ENCODE measurements at regions not wholly inside any gene's neighbourhood (a gene's known extent, or its start where the extent isn't known, plus 50 kb on each side); places are given as distances from the start of the nearest gene placed in this dataset.

DNA sequence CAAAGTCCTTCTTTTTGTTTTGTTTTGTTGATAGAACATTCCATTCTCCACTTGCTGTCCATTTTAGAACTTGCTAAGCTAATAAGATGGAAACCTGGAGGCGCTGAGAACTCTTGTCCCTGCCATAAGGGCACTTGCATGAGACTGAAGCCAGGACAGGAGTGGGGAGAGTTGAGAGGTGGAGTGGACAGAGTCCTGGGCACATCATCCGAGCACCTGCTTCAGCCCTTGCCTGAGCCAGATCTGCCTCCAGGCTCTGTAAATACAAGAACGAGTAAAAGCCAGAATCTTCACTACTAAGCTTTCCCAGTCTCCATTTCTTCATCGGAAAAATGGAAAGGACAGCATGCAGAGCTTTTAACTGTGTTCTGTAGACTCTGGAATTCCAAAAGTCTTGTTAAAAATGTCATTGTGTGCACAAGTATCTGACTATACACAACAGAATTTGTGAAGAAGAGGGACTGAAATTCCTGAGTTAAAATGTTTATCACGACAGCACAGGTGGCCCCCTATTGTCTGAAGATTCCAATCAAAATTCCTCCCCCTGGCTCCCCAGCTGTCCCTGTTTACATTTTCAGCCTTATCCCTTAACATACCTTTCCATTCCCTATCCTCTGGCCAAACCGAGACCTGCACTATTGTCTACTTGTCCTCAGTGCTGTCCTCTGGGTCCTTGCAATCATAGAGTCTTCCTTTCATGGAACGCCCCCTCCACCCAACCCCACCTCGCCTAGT, 498.2 kb upstream of the TNP1 start:
- WGBS (ENCODE audit: extremely low coverage, insufficient coverage, insufficient read length): no CpG with 5 or more reads among the region's 8 CpGs
- Histone ChIP-seq H3K18ac (ENCODE audit: low read length) (no peak overlapping the region), H3K4me3 (ENCODE audit: low read depth, low read length) (no peak overlapping the region), H3K9me3 (ENCODE audit: insufficient read depth, low read depth, low read length) (no peaks in the 10 kb centered on the region), H2AK5ac (ENCODE audit: low read length) (no peak overlapping the region), H2BK120ac (ENCODE audit: insufficient read depth, low read length, poor library complexity) (peak overlapping the region; percentile 49), H3K4me2 (ENCODE audit: low read length) (no peak overlapping the region), H3K79me1 (ENCODE audit: low read length) (peaks cover 20% of the 10 kb centered on the region), H4K12ac (ENCODE audit: low read depth, low read length) (no peak overlapping the region), H2BK12ac (ENCODE audit: low read length) (no peak overlapping the region), H3K27me3 (ENCODE audit: insufficient read depth, low read length) (no peaks in the 10 kb centered on the region), H2AFZ (ENCODE audit: insufficient read depth, low read length, poor library complexity) (no peak overlapping the region), H2BK5ac (ENCODE audit: low read depth, low read length, poor library complexity) (peak overlapping the region; percentile 28), H3K4ac (ENCODE audit: low read depth, low read length) (no peak overlapping the region), H4K8ac (ENCODE audit: low read depth, low read length) (peak overlapping the region; percentile 56), H3K9ac (ENCODE audit: low read length) (no peak overlapping the region), H3K27ac (ENCODE audit: low read depth, low read length) (peak overlapping the region; percentile 67), H3K14ac (ENCODE audit: low read length) (no peak overlapping the region), H3K79me2 (ENCODE audit: control insufficient read depth, insufficient read depth, low read length, poor library complexity) (peaks cover 2% of the 10 kb centered on the region), H4K91ac (ENCODE audit: low read depth, low read length) (peak overlapping the region; percentile 95), H3K23ac (ENCODE audit: low read length) (no peak overlapping the region), H3K4me1 (ENCODE audit: control insufficient read depth in 1 of 2, insufficient read depth in 2 of 2, low read length in 2 of 2) (peaks cover 13 to 27% of the 10 kb centered on the region in 2 experiments), H3K36me3 (ENCODE audit: control insufficient read depth in 1 of 2, insufficient read depth in 2 of 2, low read length in 2 of 2) (no peaks in the 10 kb centered on the region)
- DNase-seq: peak; percentile 70 to 93

DNA sequence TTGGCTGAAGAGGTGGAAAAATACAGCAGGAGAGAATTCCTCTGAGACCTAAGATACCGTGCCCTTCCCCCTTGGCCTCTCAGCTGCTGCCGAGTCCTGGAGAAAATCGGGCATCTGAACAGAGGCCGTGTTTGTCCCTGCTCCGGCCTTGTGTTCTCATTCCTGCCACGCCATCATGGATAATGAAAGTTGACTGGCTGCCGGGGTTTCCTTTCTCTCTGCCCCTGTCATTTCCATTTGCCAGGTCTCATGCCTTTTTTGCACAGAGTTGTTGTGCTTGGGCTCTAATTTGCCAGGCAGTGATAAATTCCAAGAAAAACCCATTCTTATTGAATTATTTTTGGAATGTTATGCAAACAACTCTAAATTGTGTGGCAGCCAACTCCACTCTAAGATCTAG, 496.9 kb upstream of the TNP1 start:
- H4K91ac ChIP-seq (ENCODE audit: low read depth, low read length): peak overlapping the region; percentile 90
- peak overlapping the region; percentile 72 for H2AK5ac ChIP-seq (ENCODE audit: low read length)
- H2BK12ac ChIP-seq (ENCODE audit: low read length): peak overlapping the region; percentile 85
- WGBS (ENCODE audit: extremely low coverage, insufficient coverage, insufficient read length): no CpG with 5 or more reads among the region's 7 CpGs
- peak overlapping the region; percentile 17 for H3K4ac ChIP-seq (ENCODE audit: low read depth, low read length)
- H3K79me2 ChIP-seq (ENCODE audit: control insufficient read depth, insufficient read depth, low read length, poor library complexity): peaks cover 2% of the 10 kb centered on the region
- H2AFZ ChIP-seq (ENCODE audit: insufficient read depth, low read length, poor library complexity): no peak overlapping the region
- H2BK5ac ChIP-seq (ENCODE audit: low read depth, low read length, poor library complexity): peak overlapping the region; percentile 63
- no peak overlapping the region for H3K4me2 ChIP-seq (ENCODE audit: low read length)
- no peak for DNase-seq
- H3K27ac ChIP-seq (ENCODE audit: low read depth, low read length): no peak overlapping the region
- no peak overlapping the region for H3K9ac ChIP-seq (ENCODE audit: low read length)
- H3K4me3 ChIP-seq (ENCODE audit: low read depth, low read length): no peak overlapping the region
- H4K8ac ChIP-seq (ENCODE audit: low read depth, low read length): peak overlapping the region; percentile 51
- no peak overlapping the region for H3K23ac ChIP-seq (ENCODE audit: low read length)
- H3K9me3 ChIP-seq (ENCODE audit: insufficient read depth, low read depth, low read length): no peaks in the 10 kb centered on the region
- H2BK120ac ChIP-seq (ENCODE audit: insufficient read depth, low read length, poor library complexity): peak overlapping the region; percentile 86
- H3K18ac ChIP-seq (ENCODE audit: low read length): no peak overlapping the region
- H3K79me1 ChIP-seq (ENCODE audit: low read length): peaks cover 15% of the 10 kb centered on the region
- peaks cover 13 to 23% of the 10 kb centered on the region in 2 experiments for H3K4me1 ChIP-seq (ENCODE audit: control insufficient read depth in 1 of 2, insufficient read depth in 2 of 2, low read length in 2 of 2)
- no peak overlapping the region for H4K12ac ChIP-seq (ENCODE audit: low read depth, low read length)
- no peak overlapping the region for H3K14ac ChIP-seq (ENCODE audit: low read length)
- H3K27me3 ChIP-seq (ENCODE audit: insufficient read depth, low read length): no peaks in the 10 kb centered on the region
- no peaks in the 10 kb centered on the region for H3K36me3 ChIP-seq (ENCODE audit: control insufficient read depth in 1 of 2, insufficient read depth in 2 of 2, low read length in 2 of 2)

DNA sequence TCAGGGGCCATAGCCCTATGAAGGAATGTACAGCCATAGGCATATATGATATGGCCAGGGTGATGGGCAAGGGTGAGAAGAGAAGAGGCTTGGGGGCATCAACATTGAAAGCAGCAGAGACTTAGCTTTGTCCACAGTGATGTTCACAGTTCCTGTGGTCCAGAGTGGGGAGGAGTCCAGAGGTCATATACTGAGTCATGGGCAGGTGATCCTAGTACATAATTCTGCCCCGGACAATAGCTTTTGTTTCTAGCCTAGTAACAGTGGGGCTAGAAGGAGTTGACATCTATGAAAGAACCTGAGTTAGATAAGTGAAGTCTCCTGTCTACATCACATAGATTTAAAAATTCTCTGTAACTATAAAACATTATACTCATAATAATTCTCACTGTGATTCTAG, 496.3 kb upstream of the TNP1 start:
- Histone ChIP-seq H3K27me3 (ENCODE audit: insufficient read depth, low read length) (no peaks in the 10 kb centered on the region), H3K4me3 (ENCODE audit: low read depth, low read length) (no peak overlapping the region), H2AFZ (ENCODE audit: insufficient read depth, low read length, poor library complexity) (no peak overlapping the region), H3K36me3 (ENCODE audit: control insufficient read depth in 1 of 2, insufficient read depth in 2 of 2, low read length in 2 of 2) (no peaks in the 10 kb centered on the region), H3K79me1 (ENCODE audit: low read length) (peaks cover 15% of the 10 kb centered on the region), H3K4me2 (ENCODE audit: low read length) (no peak overlapping the region), H3K18ac (ENCODE audit: low read length) (no peak overlapping the region), H4K12ac (ENCODE audit: low read depth, low read length) (no peak overlapping the region), H3K9ac (ENCODE audit: low read length) (no peak overlapping the region), H2BK120ac (ENCODE audit: insufficient read depth, low read length, poor library complexity) (peak overlapping the region; percentile 49), H3K14ac (ENCODE audit: low read length) (no peak overlapping the region), H4K8ac (ENCODE audit: low read depth, low read length) (no peak overlapping the region), H3K27ac (ENCODE audit: low read depth, low read length) (no peak overlapping the region), H3K4me1 (ENCODE audit: control insufficient read depth in 1 of 2, insufficient read depth in 2 of 2, low read length in 2 of 2) (peaks cover 13 to 22% of the 10 kb centered on the region in 2 experiments), H3K79me2 (ENCODE audit: control insufficient read depth, insufficient read depth, low read length, poor library complexity) (peaks cover 2% of the 10 kb centered on the region), H3K9me3 (ENCODE audit: insufficient read depth, low read depth, low read length) (no peaks in the 10 kb centered on the region), H2AK5ac (ENCODE audit: low read length) (peak overlapping the region; percentile 22), H2BK12ac (ENCODE audit: low read length) (peak overlapping the region; percentile 46), H4K91ac (ENCODE audit: low read depth, low read length) (peak overlapping the region; percentile 45), H3K4ac (ENCODE audit: low read depth, low read length) (no peak overlapping the region), H3K23ac (ENCODE audit: low read length) (no peak overlapping the region), H2BK5ac (ENCODE audit: low read depth, low read length, poor library complexity) (no peak overlapping the region)
- no peak for DNase-seq
- WGBS (ENCODE audit: extremely low coverage, insufficient coverage, insufficient read length): no CpG with 5 or more reads among the region's 1 CpG

DNA sequence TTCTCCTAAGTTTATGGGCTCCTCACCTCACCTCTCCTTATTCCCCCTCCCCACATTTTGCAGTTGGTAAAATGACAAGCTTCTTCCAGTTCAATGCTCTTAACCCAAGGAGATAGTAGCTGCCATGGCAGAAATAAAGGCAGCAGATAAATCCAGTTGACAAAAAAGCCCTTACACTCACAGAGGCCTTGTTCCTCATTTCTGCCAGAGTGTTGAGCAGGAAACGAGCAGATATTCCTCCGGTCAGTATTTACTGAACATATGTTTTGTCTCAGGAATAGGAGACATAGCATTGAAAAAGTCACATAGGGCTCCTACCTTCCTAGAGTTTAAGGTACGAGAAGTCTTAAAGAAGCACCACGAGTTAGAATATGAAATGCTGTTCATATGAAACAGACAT, 493.7 kb upstream of the TNP1 start:
- H3K4me3 ChIP-seq (ENCODE audit: low read depth, low read length): no peak overlapping the region
- H3K9ac ChIP-seq (ENCODE audit: low read length): no peak overlapping the region
- no peak overlapping the region for H2AFZ ChIP-seq (ENCODE audit: insufficient read depth, low read length, poor library complexity)
- H2BK120ac ChIP-seq (ENCODE audit: insufficient read depth, low read length, poor library complexity): no peak overlapping the region
- no peaks in the 10 kb centered on the region for H3K27me3 ChIP-seq (ENCODE audit: insufficient read depth, low read length)
- no peak overlapping the region for H3K18ac ChIP-seq (ENCODE audit: low read length)
- H3K4me2 ChIP-seq (ENCODE audit: low read length): no peak overlapping the region
- H3K79me1 ChIP-seq (ENCODE audit: low read length): peaks cover 6% of the 10 kb centered on the region
- H3K36me3 ChIP-seq (ENCODE audit: control insufficient read depth in 1 of 2, insufficient read depth in 2 of 2, low read length in 2 of 2): no peaks in the 10 kb centered on the region
- H3K27ac ChIP-seq (ENCODE audit: low read depth, low read length): no peak overlapping the region
- H4K8ac ChIP-seq (ENCODE audit: low read depth, low read length): no peak overlapping the region
- H3K79me2 ChIP-seq (ENCODE audit: control insufficient read depth, insufficient read depth, low read length, poor library complexity): no peaks in the 10 kb centered on the region
- no peak for DNase-seq
- H3K23ac ChIP-seq (ENCODE audit: low read length): no peak overlapping the region
- no CpG with 5 or more reads among the region's 4 CpGs for WGBS (ENCODE audit: extremely low coverage, insufficient coverage, insufficient read length)
- no peak overlapping the region for H4K12ac ChIP-seq (ENCODE audit: low read depth, low read length)
- H3K4ac ChIP-seq (ENCODE audit: low read depth, low read length): no peak overlapping the region
- no peak overlapping the region for H4K91ac ChIP-seq (ENCODE audit: low read depth, low read length)
- no peak overlapping the region for H2AK5ac ChIP-seq (ENCODE audit: low read length)
- H3K9me3 ChIP-seq (ENCODE audit: insufficient read depth, low read depth, low read length): peaks cover 2% of the 10 kb centered on the region
- H3K14ac ChIP-seq (ENCODE audit: low read length): no peak overlapping the region
- H2BK12ac ChIP-seq (ENCODE audit: low read length): no peak overlapping the region
- H2BK5ac ChIP-seq (ENCODE audit: low read depth, low read length, poor library complexity): no peak overlapping the region
- H3K4me1 ChIP-seq (ENCODE audit: control insufficient read depth in 1 of 2, insufficient read depth in 2 of 2, low read length in 2 of 2): peaks cover 6 to 12% of the 10 kb centered on the region in 2 experiments
